ENCODE measurements at regions not wholly inside any gene's neighbourhood (a gene's known extent, or its start where the extent isn't known, plus 50 kb on each side); places are given as distances from the start of the nearest gene placed in this dataset.

GRCh38 chr3:84835366-84835765 lies 123.4 kb upstream of the CADM2 start:
- DNase-seq (ENCODE audit: low spot score) (no peak), ATAC-seq (no peak)

DNA sequence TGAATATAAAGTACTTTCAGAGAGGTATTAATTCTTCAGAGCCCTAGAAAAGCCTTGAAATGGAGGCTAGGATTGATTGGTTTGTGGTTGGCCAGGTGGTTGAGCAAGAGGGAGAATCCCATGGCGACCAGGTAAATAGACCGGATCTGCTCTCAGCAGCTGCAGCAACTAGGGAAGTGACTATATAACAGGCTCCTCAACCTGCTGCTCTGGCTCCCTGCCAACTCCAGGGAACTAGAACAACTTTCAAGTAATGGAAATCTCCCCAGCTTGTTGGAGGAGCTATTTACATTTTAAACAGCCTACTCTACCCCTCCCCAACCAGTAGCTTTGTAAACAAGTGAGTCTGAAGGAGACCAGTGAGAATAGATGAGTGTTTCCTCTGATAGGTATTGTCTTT lies 121.8 kb upstream of the CADM2 start:
- ATAC-seq, result no peak
- DNase-seq (ENCODE audit: low spot score), result no peak

- ATAC-seq, result no peak
- no peak for DNase-seq (ENCODE audit: low spot score)
Observed at GRCh38 chr3:84877092-84877491, 81.7 kb upstream of the CADM2 start.

- no peak for DNase-seq (ENCODE audit: low spot score)
- ATAC-seq, result no peak
Observed at GRCh38 chr3:84881288-84881687, 77.5 kb upstream of the CADM2 start.

- peak; percentile 100 for ATAC-seq
- peak; percentile 80 for DNase-seq (ENCODE audit: low spot score)
Observed at GRCh38 chr3:84885199-84885882, 73.4 kb upstream of the CADM2 start.

DNA sequence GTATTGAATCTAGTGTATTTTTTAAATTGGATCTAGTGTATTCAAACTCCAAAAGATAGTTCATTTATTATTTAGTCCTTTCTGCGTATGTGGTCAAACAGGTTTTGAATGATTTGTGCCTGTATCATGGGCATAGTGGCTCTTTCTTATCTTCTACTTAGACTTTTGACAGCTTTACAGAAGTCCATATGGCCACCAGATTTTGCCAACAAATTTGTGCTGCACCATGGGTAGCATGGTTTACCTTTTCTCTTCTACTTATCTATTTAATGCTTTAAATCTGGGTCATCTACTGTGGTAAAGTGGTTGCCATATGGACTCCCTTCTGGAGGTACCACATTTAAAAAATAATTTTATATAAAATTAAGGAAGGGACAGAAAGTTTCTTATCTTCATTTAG lies 66.9 kb upstream of the CADM2 start:
- ATAC-seq (no peak), DNase-seq (ENCODE audit: low spot score) (no peak)

DNA sequence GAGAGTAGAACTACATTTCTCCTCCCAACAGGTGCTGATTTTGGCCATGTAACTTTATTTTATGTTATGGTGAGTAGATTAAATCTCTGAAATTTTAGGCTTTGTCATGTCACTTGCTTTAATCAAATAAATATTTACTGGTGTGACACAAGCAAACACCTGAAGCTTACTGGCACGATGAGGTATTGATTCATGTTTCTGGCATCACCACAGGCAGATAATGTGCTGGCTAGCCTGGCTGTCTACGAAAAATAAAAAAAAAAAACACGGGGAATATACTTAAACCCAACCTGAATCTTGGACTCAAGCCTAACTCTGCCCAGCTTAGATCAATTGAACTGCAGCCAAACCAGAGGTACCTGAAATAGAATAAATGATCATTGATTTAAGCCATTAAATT lies 65.6 kb upstream of the CADM2 start:
- ATAC-seq (peak; percentile 86), DNase-seq (ENCODE audit: low spot score) (peak; percentile 46)

- ATAC-seq (no peak), DNase-seq (ENCODE audit: low spot score) (no peak)
Observed at GRCh38 chr3:84904212-84904611, 54.6 kb upstream of the CADM2 start.

DNA sequence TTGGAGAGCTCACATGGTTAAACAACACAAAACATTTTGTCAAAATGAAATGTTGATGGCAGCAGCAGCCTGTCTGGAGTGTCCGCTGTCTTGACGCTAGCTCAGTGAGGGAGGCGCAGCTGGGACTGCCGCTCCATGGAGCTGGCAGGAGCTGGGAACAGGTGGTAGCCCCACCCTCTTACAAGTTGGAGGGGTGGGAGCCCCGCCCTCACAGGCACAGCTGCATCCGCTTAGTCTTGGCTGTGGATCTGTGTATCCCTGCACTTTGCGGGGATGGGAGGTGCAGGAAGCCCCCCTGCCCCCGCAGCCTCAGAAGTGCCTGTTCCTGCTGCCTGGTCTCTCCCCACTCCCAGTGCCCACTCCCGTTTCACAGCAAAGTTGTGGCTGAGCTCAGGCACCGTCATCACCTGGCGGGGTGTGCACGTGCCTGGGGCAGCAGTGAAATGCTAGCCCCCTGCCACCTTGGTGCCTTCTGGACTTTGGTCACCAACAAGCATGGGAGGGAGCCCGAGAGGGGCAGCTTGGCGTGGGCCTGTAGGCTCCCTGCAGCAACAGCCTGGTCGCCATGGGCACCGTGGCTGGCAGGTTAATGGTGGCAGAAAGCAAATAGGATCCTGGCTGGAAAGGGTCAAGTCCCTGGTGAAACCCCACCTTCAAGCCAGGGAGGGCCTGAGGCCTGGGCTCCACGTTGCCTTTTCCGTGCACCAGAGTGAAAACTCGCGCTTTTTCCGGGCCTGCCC lies 53.8 kb upstream of the CADM2 start:
- no peak for ATAC-seq
- no peak for DNase-seq (ENCODE audit: low spot score)

DNA sequence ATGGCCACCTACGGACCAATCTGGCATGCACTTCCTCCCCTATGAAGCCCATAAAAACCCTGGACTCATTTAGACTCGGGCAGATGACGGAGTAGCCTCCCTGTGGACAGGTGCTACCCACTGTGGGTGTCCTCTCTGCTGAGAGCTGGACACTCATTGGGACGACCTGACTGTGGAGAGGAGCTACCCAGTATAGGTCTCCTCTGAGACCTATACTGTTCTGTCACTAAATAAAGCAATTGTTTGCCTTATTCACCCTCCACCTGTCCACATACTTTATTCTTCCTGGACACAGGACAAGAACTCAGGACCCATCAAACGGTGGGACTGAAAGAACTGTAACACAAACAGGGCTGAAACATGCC lies 53.3 kb upstream of the CADM2 start:
- DNase-seq (ENCODE audit: low spot score), result no peak
- ATAC-seq, result no peak

DNA sequence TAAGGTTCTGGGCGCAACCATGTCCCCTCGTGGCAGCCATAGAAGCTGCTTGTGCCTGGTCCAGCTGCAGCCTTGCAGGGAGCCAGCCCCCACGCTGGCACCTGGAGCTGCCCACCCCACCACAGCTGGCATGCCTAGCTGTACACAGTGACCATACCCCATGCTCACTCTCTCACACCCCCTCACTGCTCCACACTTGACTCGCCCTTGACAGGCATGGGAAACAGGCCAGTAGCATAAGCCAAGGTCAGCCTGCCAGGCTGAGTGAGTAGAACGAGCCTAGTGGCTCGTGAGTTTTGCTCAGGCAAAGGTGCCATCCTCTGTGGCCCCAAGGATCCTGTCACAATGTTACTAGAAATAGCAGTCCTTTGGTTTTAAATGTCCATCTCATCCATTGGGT lies 52.7 kb upstream of the CADM2 start:
- DNase-seq (ENCODE audit: low spot score) (no peak), ATAC-seq (no peak)
